Liver (tissue), 8 donors: ENCODE measurements at regions not wholly inside any gene's neighbourhood (a gene's known extent, or its start where the extent isn't known, plus 50 kb on each side); places are given as distances from the start of the nearest gene placed in this dataset.

Experiments
- DNase-seq: peaks from one replicate; pipeline ENCODE4 v3.0.0-alpha.2; 2017; ENCODE audit warnings: low spot score
- H3K27ac ChIP-seq, 2 donors: one replicate each; pipeline ENCODE4 v1.7.0; 2013; ENCODE audit warnings: inconsistent platforms in 2 of 2, low read length in 2 of 2, control low read depth in 1 of 2, low read depth in 1 of 2, mild to moderate bottlenecking in 1 of 2
- H3K27me3 ChIP-seq, 4 donors: one replicate each; pipeline versions ENCODE4 v1.6.1 to v1.7.0; 2013; ENCODE audit warnings: low read length in 3 of 4, inconsistent platforms in 1 of 4, mild to moderate bottlenecking in 1 of 4, moderate library complexity in 1 of 4; ENCODE audit not compliant: control insufficient read depth in 4 of 4, insufficient read depth in 4 of 4
- H3K36me3 ChIP-seq, 4 donors: one replicate each; pipeline versions ENCODE4 v1.6.1 to v1.7.0; 2013; ENCODE audit warnings: low read length in 3 of 4, mild to moderate bottlenecking in 3 of 4, low read depth in 1 of 4, moderate library complexity in 1 of 4; ENCODE audit not compliant: control insufficient read depth in 4 of 4, insufficient read depth in 3 of 4
- H3K4me1 ChIP-seq, 4 donors: one replicate each; pipeline versions ENCODE4 v1.6.1 to v1.7.0; 2013; ENCODE audit warnings: low read length in 3 of 4, mild to moderate bottlenecking in 3 of 4, moderate library complexity in 1 of 4; ENCODE audit not compliant: control insufficient read depth in 4 of 4, insufficient read depth in 4 of 4
- H3K4me3 ChIP-seq, 3 donors: one replicate each; pipeline versions ENCODE4 v1.6.1 to v1.7.0; 2013; ENCODE audit warnings: low read length in 3 of 3, control low read depth in 1 of 3, low read depth in 1 of 3, mild to moderate bottlenecking in 1 of 3
- H3K9ac ChIP-seq, 2 donors: one replicate each; pipeline ENCODE4 v1.7.0; 2013; ENCODE audit warnings: low read length in 2 of 2, mild to moderate bottlenecking in 2 of 2, moderate library complexity in 2 of 2, control low read depth in 1 of 2, low read depth in 1 of 2
- H3K9me3 ChIP-seq, 4 donors: one replicate each; pipeline versions ENCODE4 v1.6.1 to v1.7.0; 2013; ENCODE audit warnings: low read length in 3 of 4; ENCODE audit not compliant: control insufficient read depth in 4 of 4
- ATF3 ChIP-seq: IDR thresholded peaks from 2 replicates; pipeline ENCODE4 v1.6.1; 2016; ENCODE audit warnings: antibody characterized with exemption
- CTCF ChIP-seq: fragments of 150-350 bp; IDR thresholded peaks from 2 replicates; pipeline ENCODE4 v1.5.1; 2017; ENCODE audit warnings: improper control_type of control experiment, low read depth, low read length; ENCODE audit not compliant: missing input control
- FOXA1 ChIP-seq: IDR thresholded peaks from 2 replicates; pipeline ENCODE4 v1.6.1; 2016; ENCODE audit warnings: antibody characterized with exemption
- FOXA2 ChIP-seq: IDR thresholded peaks from 2 replicates; pipeline ENCODE4 v1.6.1; 2016; ENCODE audit warnings: antibody characterized with exemption
- HNF4A ChIP-seq, 2 donors: conservative IDR thresholded peaks; 2 replicates each; pipeline ENCODE4 v1.6.1; 2016; ENCODE audit warnings: antibody characterized with exemption in 2 of 2, mild to moderate bottlenecking in 2 of 2
- HNF4G ChIP-seq: IDR thresholded peaks from 2 replicates; pipeline ENCODE4 v1.6.1; 2016; ENCODE audit warnings: antibody characterized with exemption
- JUND ChIP-seq, 2 donors: IDR thresholded peaks; 2 replicates each; pipeline ENCODE4 v1.6.1; 2016; ENCODE audit warnings: antibody characterized with exemption in 2 of 2
- MAX ChIP-seq: IDR thresholded peaks from 2 replicates; pipeline ENCODE4 v1.6.1; 2016; ENCODE audit warnings: antibody characterized with exemption
- NR2F2 ChIP-seq: IDR thresholded peaks from 2 replicates; pipeline ENCODE4 v1.6.1; 2016; ENCODE audit warnings: antibody characterized with exemption
- REST ChIP-seq: IDR thresholded peaks from 2 replicates; pipeline ENCODE4 v1.6.1; 2016; ENCODE audit warnings: antibody characterized with exemption, mild to moderate bottlenecking
- RXRA ChIP-seq, 2 donors: IDR thresholded peaks; 2 replicates each; pipeline ENCODE4 v1.6.1; 2017 to 2018; ENCODE audit warnings: antibody characterized with exemption in 2 of 2, mild to moderate bottlenecking in 1 of 2
- SP1 ChIP-seq: IDR thresholded peaks from 2 replicates; pipeline ENCODE4 v1.6.1; 2018; ENCODE audit warnings: antibody characterized with exemption, mild to moderate bottlenecking
- TAF1 ChIP-seq: conservative IDR thresholded peaks from 2 replicates; pipeline ENCODE4 v1.6.1; 2016; ENCODE audit warnings: antibody characterized with exemption, mild to moderate bottlenecking
- YY1 ChIP-seq: IDR thresholded peaks from 2 replicates; pipeline ENCODE4 v1.6.1; 2016; ENCODE audit warnings: antibody characterized with exemption, mild to moderate bottlenecking
- ZBTB33 ChIP-seq: IDR thresholded peaks from 2 replicates; pipeline ENCODE4 v1.6.1; 2016; ENCODE audit warnings: antibody characterized with exemption
- WGBS: extraction: QIAGEN DNeasy Blood & Tissue Kit; methylation state at CpG from one replicate; pipeline ENCODE4 v1.1.7; 2013; 5-methylcytosine and 5-hydroxymethylcytosine counted together
- donor health status: healthy.
- donor health status: healthy.
- donor health status: healthy.
- donor health status: healthy.
- donor health status: healthy.

GRCh38 chr2:19505199-19506136 lies 147.0 kb upstream of the OSR1 start:
- Histone ChIP-seq H3K4me1 (peaks cover 0 to 19% (median 8%) of the 10 kb centered on the region in 4 donors), H3K9me3 (no peaks in the 10 kb centered on the region), H3K9ac (no peak overlapping the region), H3K27ac (peak overlapping the region; percentile 6 to 36), H3K4me3 (no peak overlapping the region), H3K36me3 (no peaks in the 10 kb centered on the region), H3K27me3 (no peaks in the 10 kb centered on the region)
- TF ChIP-seq JUND (IDR thresholded peaks at IDR 0.05) (no peak), RXRA (IDR thresholded peaks at IDR 0.05) (peak in 1 of 2 donors; percentile 39), HNF4A (conservative IDR thresholded peaks at IDR 0.05) (peak; percentile 60 to 65), ZBTB33 (no peak), REST (no peak), SP1 (peak; percentile 29), YY1 (peak; percentile 39), ATF3 (no peak), HNF4G (no peak), FOXA2 (peak; percentile 25), FOXA1 (no peak), CTCF (no peak)
- DNase-seq = no peak
- WGBS = 29% methylated on average over 5 of the region's 5 CpGs

- H3K9ac ChIP-seq = no peak overlapping the region
- no peak for DNase-seq
- no peaks in the 10 kb centered on the region for H3K9me3 ChIP-seq
- 26% methylated on average over 5 of the region's 5 CpGs for WGBS
- TF ChIP-seq MAX (no peak), NR2F2 (no peak), RXRA (IDR thresholded peaks at IDR 0.05) (peak in 1 of 2 donors; percentile 24), TAF1 (no peak), FOXA2 (peak; percentile 41), SP1 (no peak), ATF3 (no peak), ZBTB33 (no peak), HNF4A (conservative IDR thresholded peaks at IDR 0.05) (peak; percentile 42 to 61)
- no peaks in the 10 kb centered on the region for H3K36me3 ChIP-seq
- peak overlapping the region in 1 of 2 donors; percentile 6 for H3K27ac ChIP-seq
- H3K27me3 ChIP-seq = no peaks in the 10 kb centered on the region
- peaks cover 0 to 19% (median 8%) of the 10 kb centered on the region in 4 donors for H3K4me1 ChIP-seq
- H3K4me3 ChIP-seq = no peak overlapping the region
These were observed 146.2 kb upstream of the OSR1 start for GRCh38 chr2:19504400-19505198.
